GM18861 (cell line): ENCODE measurements at regions not wholly inside any gene's neighbourhood (a gene's known extent, or its start where the extent isn't known, plus 50 kb on each side); places are given as distances from the start of the nearest gene placed in this dataset.
"Not testable (repeated sequence)": the region's sequence is repeated elsewhere in the genome, so short reads cannot be mapped to it uniquely, and the experiment has no call there.

Experiments
- ATAC-seq: cut with Tn5 transposase; IDR thresholded peaks from one replicate; pipeline ENCODE4 v1.9.1; 2021; ENCODE audit not compliant: unreplicated experiment

DNA sequence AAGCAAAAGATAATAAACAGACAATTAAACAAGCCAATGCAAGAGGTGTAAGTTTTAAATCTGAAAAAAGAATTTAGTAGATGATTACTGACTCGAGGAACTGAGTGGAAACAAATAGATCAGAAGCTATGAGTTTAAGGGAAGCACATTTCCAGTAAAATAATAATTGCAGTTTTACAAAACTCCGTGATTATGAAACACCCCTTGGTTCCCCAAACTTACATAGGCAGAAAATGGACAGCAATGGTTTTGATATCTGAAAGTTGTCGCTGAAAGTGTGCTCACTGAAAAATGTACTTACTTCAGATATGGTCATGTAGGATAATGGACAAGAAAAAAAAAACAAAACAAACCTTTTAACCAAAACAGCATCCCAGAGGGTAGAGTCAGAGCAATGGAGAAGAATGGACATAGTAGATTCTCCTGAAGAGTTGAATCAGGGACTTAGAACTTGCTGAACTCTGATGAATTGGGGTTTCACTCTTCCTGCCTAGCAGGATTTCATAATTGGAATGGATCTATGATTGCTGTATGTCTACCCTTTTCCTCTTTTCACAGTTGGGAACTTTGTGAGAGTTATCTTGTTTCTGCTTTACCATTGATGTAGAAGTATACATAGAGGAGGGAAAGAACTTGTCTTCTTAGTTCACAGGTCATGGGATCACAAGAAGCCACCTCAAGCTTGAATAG is 305.6 kb upstream of the ZEB2 start:
- no peak for ATAC-seq

- no peak for ATAC-seq
Measured at GRCh38 chr2:144824306-144825080, 304.6 kb upstream of the ZEB2 start.

GRCh38 chr2:144822966-144823365 is 303.0 kb upstream of the ZEB2 start:
- ATAC-seq: no peak

DNA sequence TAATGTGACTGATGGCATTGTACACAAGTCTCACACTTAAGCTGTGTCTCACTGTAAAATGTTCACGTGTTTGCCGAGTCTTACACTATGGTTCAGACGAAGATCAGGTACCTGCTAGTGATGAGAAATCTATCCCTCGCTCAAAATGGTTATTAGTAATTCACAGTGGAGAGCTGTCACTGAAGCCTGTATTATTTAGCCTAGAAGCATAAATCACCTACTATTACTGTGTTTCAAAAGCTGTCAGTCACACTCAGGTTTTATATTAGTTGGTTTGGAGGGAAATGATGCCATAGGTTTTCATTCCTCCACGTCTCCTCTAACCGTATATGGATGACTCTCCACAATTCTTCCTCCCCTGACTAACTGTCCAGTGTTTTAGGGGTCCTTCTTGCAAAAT is 292.4 kb upstream of the ZEB2 start:
- ATAC-seq: no peak

- no peak for ATAC-seq
Measured at GRCh38 chr2:144801766-144802165, 281.8 kb upstream of the ZEB2 start.

DNA sequence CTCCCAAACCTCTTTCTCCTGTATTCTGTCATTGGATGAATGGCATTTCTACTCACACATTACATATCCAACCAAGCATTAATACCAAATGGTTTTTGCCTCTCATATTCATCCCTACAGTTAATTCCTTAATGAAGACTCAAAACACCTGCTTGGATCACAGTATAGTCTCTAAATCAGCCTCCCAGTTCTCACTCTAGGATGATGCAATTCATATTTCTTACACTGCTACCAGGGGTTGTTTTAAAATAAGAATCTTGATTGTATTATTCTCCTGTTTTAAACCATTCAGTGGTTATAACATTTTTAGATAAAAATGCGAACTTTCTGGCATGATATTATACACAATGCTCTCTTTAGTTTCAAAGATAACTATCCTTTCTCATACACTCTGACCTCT is 281.4 kb upstream of the ZEB2 start:
- no peak for ATAC-seq

DNA sequence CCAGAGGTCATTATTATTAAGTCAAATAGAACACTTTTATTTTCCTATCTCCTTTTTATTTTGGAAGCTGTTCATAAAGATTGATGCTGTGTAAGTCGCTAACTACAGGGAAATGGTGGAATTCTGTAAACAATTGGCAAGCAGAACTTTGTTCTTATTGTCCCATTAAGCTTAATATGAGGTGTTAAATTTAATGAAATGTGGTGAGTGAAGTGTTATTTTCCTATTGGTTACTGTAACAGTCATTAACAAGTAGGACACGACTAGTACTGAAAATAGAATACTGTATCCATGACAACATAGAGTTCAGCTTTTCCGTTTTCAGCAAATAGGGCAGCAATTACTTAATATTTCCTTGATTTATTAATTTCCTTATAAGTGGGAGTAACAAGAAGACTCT is 279.1 kb upstream of the ZEB2 start:
- no peak for ATAC-seq

GRCh38 chr2:144798034-144798433 is 278.1 kb upstream of the ZEB2 start:
- ATAC-seq: no peak

DNA sequence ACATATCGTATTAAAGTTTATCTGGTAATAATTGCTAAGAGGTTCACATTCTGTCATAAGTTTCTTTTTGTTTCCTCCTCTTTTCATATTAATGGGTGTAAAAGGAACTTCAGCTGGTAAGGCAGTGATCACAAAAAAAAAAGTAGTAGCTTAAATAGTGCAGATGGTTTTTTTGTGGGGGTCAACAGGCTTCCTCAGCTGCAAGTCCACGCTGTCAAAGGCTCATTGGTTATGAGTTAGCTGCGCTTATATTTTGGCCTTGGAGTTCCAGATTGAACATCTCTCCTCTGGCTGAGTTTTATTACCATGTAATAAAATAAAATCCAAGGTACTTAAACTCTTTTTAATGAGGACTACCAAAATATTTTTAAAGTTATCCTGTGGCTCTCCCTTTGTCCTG is 277.0 kb upstream of the ZEB2 start:
- no peak for ATAC-seq

DNA sequence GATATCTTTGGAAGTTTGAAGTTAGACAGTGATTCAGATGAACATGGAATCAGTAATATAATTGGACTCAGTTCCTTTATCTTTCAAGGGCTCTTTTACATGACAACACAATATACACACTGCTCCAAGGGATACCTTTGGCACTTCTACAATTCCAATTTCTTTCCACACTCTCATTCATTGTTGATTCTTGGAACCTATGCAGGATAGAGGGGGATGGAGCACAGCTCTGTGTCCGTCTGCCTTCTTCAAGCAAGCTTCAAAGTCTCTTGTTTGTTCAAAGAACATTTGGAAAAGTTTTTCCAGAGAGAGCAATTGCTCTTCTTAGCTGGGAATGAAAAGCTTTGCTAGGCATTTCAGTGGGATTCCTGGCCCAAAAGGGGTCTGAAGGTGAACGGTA is 276.2 kb upstream of the ZEB2 start:
- no peak for ATAC-seq

GRCh38 chr2:144785253-144785652 is 265.3 kb upstream of the ZEB2 start:
- ATAC-seq: no peak

GRCh38 chr2:144780983-144781382 is 261.1 kb upstream of the ZEB2 start:
- ATAC-seq: no peak

GRCh38 chr2:144776766-144777165 is 256.8 kb upstream of the ZEB2 start:
- no peak for ATAC-seq

GRCh38 chr2:144774809-144775208 is 254.9 kb upstream of the ZEB2 start:
- ATAC-seq: no peak

- ATAC-seq: no peak
Measured at GRCh38 chr2:144771348-144771747, 251.4 kb upstream of the ZEB2 start.

- no peak for ATAC-seq
Measured at GRCh38 chr2:144770616-144771230, 250.8 kb upstream of the ZEB2 start.

DNA sequence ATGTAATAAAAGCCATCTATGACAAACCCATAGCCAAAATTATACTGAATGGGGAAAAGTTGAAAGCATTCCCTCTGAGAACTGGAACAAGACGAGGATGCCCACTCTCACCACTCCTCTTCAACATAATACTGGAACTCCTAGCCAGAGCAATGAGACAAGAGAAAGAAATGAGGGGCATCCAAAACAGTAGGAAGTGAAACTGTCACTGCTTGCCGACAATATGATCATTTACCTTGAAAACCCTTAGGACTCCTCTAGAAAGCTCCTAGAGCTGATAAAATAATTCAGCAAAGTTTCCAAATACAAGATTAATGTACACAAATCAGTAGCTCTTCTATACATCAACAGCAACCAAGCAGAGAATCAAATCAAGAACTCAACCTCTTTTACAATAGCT is 241.0 kb upstream of the ZEB2 start:
- ATAC-seq: not testable (repeated sequence)

DNA sequence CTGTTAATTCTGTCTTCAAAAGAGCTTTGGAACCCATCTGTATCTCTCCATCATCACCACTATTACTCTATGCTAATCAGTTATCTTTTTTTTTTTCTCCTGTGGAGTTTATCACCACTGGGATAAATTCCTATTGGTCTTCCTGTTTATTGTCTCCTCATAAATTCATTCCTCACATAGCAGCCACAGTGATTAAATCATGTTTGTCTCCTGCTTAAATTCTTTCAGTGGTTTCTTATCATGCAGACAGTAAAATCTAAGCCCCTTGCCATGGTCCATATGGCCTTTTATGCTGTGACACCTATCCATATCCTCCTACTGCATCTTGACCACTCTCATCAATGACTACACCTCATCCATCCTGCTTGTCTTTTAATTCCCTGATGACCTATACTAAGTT is 239.8 kb upstream of the ZEB2 start:
- no peak for ATAC-seq

DNA sequence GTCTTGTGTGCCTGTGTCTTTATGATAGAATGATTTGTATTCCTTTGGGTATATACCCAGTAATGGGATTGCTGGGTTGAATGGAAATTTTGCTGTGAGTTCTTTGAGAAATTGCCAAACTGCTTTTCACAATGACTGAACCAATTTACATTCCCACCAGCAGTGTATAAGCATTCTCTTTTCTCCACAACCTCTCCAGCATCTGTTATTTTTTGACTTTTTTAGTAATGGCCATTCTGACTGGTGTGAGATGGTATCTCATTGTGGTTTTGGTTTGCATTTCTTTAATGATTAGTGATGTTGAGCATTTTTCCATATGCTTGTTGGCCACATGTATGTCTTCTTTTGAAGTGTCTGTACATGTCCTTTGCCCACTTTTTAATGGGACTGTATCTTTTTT is 238.3 kb upstream of the ZEB2 start:
- not testable (repeated sequence) for ATAC-seq

DNA sequence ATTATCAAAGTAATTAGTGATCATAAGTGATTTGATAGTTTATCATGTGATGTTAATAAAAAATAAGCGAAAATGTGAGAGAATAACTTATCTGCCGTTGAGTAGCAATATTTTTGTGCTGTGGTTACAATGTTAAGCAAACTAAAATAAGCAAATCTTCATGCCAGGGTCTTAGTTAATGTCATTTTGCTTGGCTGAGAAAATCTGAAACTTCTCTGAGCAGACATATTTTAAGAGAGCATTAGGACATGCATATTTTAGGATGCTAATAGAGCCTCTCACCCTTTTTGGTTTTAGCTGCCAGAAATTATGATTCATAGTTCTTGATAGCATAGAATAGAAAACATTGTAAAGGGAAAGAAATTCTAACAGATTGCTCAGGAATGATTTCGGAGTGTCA is 233.5 kb upstream of the ZEB2 start:
- no peak for ATAC-seq

DNA sequence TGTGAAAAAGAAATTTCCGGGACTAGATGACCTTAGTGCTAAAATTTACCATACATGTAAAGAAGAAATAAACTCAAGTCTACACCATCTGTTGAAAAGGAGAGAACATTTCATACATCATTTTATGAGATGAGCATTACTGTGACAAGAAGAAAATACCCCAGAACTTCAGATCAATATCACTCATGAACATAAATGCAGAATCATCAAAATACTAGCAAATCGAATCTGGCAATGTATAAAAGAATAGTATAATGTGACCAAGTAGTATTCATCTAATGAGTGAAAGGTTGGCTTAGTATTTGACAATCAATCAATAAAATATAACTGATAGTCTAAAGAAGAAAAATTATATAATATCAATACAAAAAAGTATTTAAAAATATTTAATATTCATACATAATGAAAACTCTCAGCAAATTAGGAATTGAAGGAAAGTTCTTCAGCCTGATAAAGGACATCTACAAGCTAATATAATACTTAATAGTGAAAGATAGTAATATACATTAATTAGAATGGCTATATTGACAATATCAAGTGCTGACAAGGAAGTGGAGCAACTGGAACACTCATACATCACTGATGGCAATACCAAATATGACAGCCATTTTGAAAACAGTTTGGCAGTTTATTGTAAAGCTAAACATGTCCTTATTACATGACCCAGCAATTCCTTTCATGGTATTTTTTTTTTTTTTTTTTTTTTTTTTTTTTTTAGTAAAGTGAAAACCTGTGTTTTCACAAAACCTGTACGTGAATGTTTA is 231.4 kb upstream of the ZEB2 start:
- ATAC-seq: no peak

GRCh38 chr2:144749188-144749587 is 229.3 kb upstream of the ZEB2 start:
- no peak for ATAC-seq
